ENCODE measurements at regions not wholly inside any gene's neighbourhood (a gene's known extent, or its start where the extent isn't known, plus 50 kb on each side); places are given as distances from the start of the nearest gene placed in this dataset.

DNA sequence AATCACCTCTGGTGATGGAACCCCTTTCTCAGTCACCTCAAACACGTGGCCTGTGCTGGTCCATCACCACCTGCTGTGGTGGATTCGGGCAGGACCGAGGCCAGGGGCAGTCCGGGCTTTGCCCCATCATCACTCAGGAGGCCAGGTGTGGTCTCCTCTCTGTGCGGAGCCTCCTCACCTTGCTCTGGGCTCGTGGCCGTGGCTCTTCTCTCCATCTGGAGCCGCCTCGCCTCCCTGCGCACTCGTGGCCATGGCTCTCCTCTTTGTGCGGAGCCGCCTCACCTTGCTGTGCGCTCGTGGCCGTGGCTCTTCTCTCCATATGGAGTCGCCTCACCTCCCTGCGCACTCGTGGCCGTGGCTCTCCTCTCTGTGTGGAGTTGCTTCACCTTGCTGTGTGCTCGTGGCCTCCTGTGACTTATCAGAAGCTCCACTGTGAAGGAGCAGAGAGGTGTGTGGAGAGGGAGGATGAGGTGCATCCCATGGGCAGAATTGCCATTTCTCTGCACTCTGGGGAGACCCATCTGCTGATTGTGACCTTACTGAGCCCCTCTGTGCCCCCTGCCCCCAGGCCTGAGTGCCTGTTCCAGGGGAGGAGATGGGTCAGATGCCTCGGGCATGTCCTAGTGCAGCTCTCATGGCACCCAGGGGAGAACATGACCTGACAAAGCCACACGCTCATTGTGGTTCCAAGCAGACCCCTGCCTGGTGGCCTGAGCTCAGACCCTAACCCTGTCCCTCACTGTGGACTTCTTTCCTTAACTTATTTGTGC lies 276.6 kb upstream of the IRX2 start:
- H3K36me3 ChIP-seq (ENCODE audit: control insufficient read depth in 2 of 3, insufficient read depth in 3 of 3, low read length in 3 of 3): no peaks in the 10 kb centered on the region

GRCh38 chr5:3027185-3027865 lies 275.8 kb upstream of the IRX2 start:
- FAIRE-seq (no peak), DNase-seq (no peak)
- Histone ChIP-seq H3K4me3 (ENCODE audit: low read length in 3 of 3) (no peak overlapping the region), H3K27me3 (ENCODE audit: control insufficient read depth, insufficient read depth, low read length) (no peaks in the 10 kb centered on the region), H3K9ac (ENCODE audit: low read length in 3 of 3) (no peak overlapping the region), H3K9me3 (ENCODE audit: control insufficient read depth in 2 of 3, insufficient read depth in 1 of 3, low read length in 3 of 3) (no peaks in the 10 kb centered on the region), H3K27ac (ENCODE audit: low read depth in 2 of 2, low read length in 2 of 2) (no peak overlapping the region), H3K4me1 (ENCODE audit: control insufficient read depth in 2 of 3, insufficient read depth in 2 of 3, low read depth in 1 of 3, low read length in 3 of 3) (no peaks in the 10 kb centered on the region), H3K36me3 (ENCODE audit: control insufficient read depth in 2 of 3, insufficient read depth in 3 of 3, low read length in 3 of 3) (no peaks in the 10 kb centered on the region)
- TF ChIP-seq CTCF (IDR thresholded peaks at IDR 0.05; ENCODE audit: borderline replicate concordance, extremely low read depth, insufficient read depth): no peak
- intact Hi-C loops (cut with DNase I): no loop called here

More for the DNA sequence above, 276.6 kb upstream of the IRX2 start:
- no peak for TF ChIP-seq CTCF (IDR thresholded peaks at IDR 0.05; ENCODE audit: borderline replicate concordance, extremely low read depth, insufficient read depth)
- H3K4me3 ChIP-seq (ENCODE audit: low read length in 3 of 3): no peak overlapping the region
- H3K9me3 ChIP-seq (ENCODE audit: control insufficient read depth in 2 of 3, insufficient read depth in 1 of 3, low read length in 3 of 3): no peaks in the 10 kb centered on the region
- intact Hi-C loops (cut with DNase I): no loop called here
- DNase-seq (no peak), FAIRE-seq (no peak)
- no peaks in the 10 kb centered on the region for H3K27me3 ChIP-seq (ENCODE audit: control insufficient read depth, insufficient read depth, low read length)
- H3K9ac ChIP-seq (ENCODE audit: low read length in 3 of 3): no peak overlapping the region
- H3K27ac ChIP-seq (ENCODE audit: low read depth in 2 of 2, low read length in 2 of 2): no peak overlapping the region
- no peaks in the 10 kb centered on the region for H3K4me1 ChIP-seq (ENCODE audit: control insufficient read depth in 2 of 3, insufficient read depth in 2 of 3, low read depth in 1 of 3, low read length in 3 of 3)

DNA sequence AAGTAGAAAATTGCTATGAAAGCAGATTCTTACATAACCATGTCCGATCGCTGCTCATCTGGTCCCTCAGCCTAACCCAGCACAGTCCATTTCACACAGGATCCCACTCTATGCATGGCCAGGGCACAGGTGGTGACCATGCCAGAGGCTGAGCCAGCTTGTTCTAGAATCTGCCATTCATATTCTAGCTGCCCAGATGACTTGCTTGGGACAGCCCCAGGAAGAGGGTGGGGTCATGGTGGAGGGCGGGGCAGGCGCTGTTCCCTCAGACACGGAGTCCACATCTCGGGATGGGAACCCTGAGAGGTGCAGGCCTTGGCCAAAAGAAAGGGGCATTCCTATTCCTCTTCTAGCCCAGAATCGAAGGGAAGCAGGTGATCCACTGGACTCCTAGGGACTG lies 275.2 kb upstream of the IRX2 start:
- no peak overlapping the region for H3K27ac ChIP-seq (ENCODE audit: low read depth in 2 of 2, low read length in 2 of 2)
- TF ChIP-seq CTCF (IDR thresholded peaks at IDR 0.05; ENCODE audit: borderline replicate concordance, extremely low read depth, insufficient read depth): no peak
- H3K36me3 ChIP-seq (ENCODE audit: control insufficient read depth in 2 of 3, insufficient read depth in 3 of 3, low read length in 3 of 3): no peaks in the 10 kb centered on the region
- no peak overlapping the region for H3K9ac ChIP-seq (ENCODE audit: low read length in 3 of 3)
- FAIRE-seq: no peak
- no peaks in the 10 kb centered on the region for H3K4me1 ChIP-seq (ENCODE audit: control insufficient read depth in 2 of 3, insufficient read depth in 2 of 3, low read depth in 1 of 3, low read length in 3 of 3)
- H3K27me3 ChIP-seq (ENCODE audit: control insufficient read depth, insufficient read depth, low read length): no peaks in the 10 kb centered on the region
- DNase-seq: no peak
- no peak overlapping the region for H3K4me3 ChIP-seq (ENCODE audit: low read length in 3 of 3)
- no peaks in the 10 kb centered on the region for H3K9me3 ChIP-seq (ENCODE audit: control insufficient read depth in 2 of 3, insufficient read depth in 1 of 3, low read length in 3 of 3)
- intact Hi-C loops (cut with DNase I): no loop called here
